ENCODE measurements at regions not wholly inside any gene's neighbourhood (a gene's known extent, or its start where the extent isn't known, plus 50 kb on each side); places are given as distances from the start of the nearest gene placed in this dataset.

GRCh38 chr22:27494785-27495184 is 306.8 kb downstream of the MN1 start:
- no peak overlapping the region for H3K27ac ChIP-seq (ENCODE audit: low read depth, low read length, poor library complexity, severe bottlenecking)
- H3K27me3 ChIP-seq (replicated peaks; ENCODE audit: insufficient read depth, low read depth, low read length, poor library complexity): no peaks in the 10 kb centered on the region
- ChIA-PET POLR2A (ENCODE audit: low non-redundant PET) (no interaction called here), CTCF (no interaction called here)
- TF ChIP-seq EZH2 (IDR thresholded peaks at IDR 0.05; ENCODE audit: borderline replicate concordance, low read depth, low read length, poor library complexity, severe bottlenecking) (no peak), CTCF (conservative IDR thresholded peaks at IDR 0.05; ENCODE audit: low read depth, low read length) (no peak)
- no peak for DNase-seq (ENCODE audit: low spot score)
- no peaks in the 10 kb centered on the region for H3K36me3 ChIP-seq (ENCODE audit: insufficient read depth, low read length, poor library complexity, severe bottlenecking)
- no TSS peak for BruUV-seq (replicated peaks)
- H3K9me3 ChIP-seq (ENCODE audit: low read depth, low read length, poor library complexity, severe bottlenecking): peaks cover 4% of the 10 kb centered on the region
- intact Hi-C loops (cut with micrococcal nuclease; ENCODE audit: unreplicated experiment): no loop called here
- H3K4me3 ChIP-seq (ENCODE audit: low read depth, low read length, poor library complexity, severe bottlenecking): no peak overlapping the region
- no peaks in the 10 kb centered on the region for H3K4me1 ChIP-seq (ENCODE audit: insufficient read depth, low read length, poor library complexity, severe bottlenecking)

- CTCF ChIA-PET: no interaction called here
- no TSS peak for BruUV-seq (replicated peaks)
- POLR2A ChIA-PET (ENCODE audit: low non-redundant PET): no interaction called here
Observed at GRCh38 chr22:27495325-27495724, 306.2 kb downstream of the MN1 start.

GRCh38 chr22:27499121-27499520 is 302.4 kb downstream of the MN1 start:
- intact Hi-C loops (cut with micrococcal nuclease; ENCODE audit: unreplicated experiment): no loop called here
- Histone ChIP-seq H3K4me3 (ENCODE audit: low read depth, low read length, poor library complexity, severe bottlenecking) (no peak overlapping the region), H3K4me1 (ENCODE audit: insufficient read depth, low read length, poor library complexity, severe bottlenecking) (no peaks in the 10 kb centered on the region), H3K9me3 (ENCODE audit: low read depth, low read length, poor library complexity, severe bottlenecking) (no peaks in the 10 kb centered on the region), H3K27me3 (replicated peaks; ENCODE audit: insufficient read depth, low read depth, low read length, poor library complexity) (no peaks in the 10 kb centered on the region), H3K36me3 (ENCODE audit: insufficient read depth, low read length, poor library complexity, severe bottlenecking) (no peaks in the 10 kb centered on the region), H3K27ac (ENCODE audit: low read depth, low read length, poor library complexity, severe bottlenecking) (no peak overlapping the region)
- TF ChIP-seq EZH2 (IDR thresholded peaks at IDR 0.05; ENCODE audit: borderline replicate concordance, low read depth, low read length, poor library complexity, severe bottlenecking): no peak
- no peak for TF ChIP-seq CTCF (conservative IDR thresholded peaks at IDR 0.05; ENCODE audit: low read depth, low read length)
- BruUV-seq (replicated peaks): no TSS peak
- no peak for DNase-seq (ENCODE audit: low spot score)
- ChIA-PET CTCF (no interaction called here), POLR2A (ENCODE audit: low non-redundant PET) (no interaction called here)

More at GRCh38 chr22:27495325-27495724, 306.2 kb downstream of the MN1 start:
- Histone ChIP-seq H3K27me3 (replicated peaks; ENCODE audit: insufficient read depth, low read depth, low read length, poor library complexity) (no peaks in the 10 kb centered on the region), H3K27ac (ENCODE audit: low read depth, low read length, poor library complexity, severe bottlenecking) (no peak overlapping the region), H3K9me3 (ENCODE audit: low read depth, low read length, poor library complexity, severe bottlenecking) (peaks cover 4% of the 10 kb centered on the region), H3K36me3 (ENCODE audit: insufficient read depth, low read length, poor library complexity, severe bottlenecking) (no peaks in the 10 kb centered on the region), H3K4me3 (ENCODE audit: low read depth, low read length, poor library complexity, severe bottlenecking) (no peak overlapping the region), H3K4me1 (ENCODE audit: insufficient read depth, low read length, poor library complexity, severe bottlenecking) (no peaks in the 10 kb centered on the region)
- DNase-seq (ENCODE audit: low spot score): no peak
- intact Hi-C loops (cut with micrococcal nuclease; ENCODE audit: unreplicated experiment): no loop called here
- no peak for TF ChIP-seq CTCF (conservative IDR thresholded peaks at IDR 0.05; ENCODE audit: low read depth, low read length)
- no peak for TF ChIP-seq EZH2 (IDR thresholded peaks at IDR 0.05; ENCODE audit: borderline replicate concordance, low read depth, low read length, poor library complexity, severe bottlenecking)

All from A673 (cell line).